CD4-positive, alpha-beta T cell treated with Interleukin-6 for 4 hours (primary cell): ENCODE measurements at regions not wholly inside any gene's neighbourhood (a gene's known extent, or its start where the extent isn't known, plus 50 kb on each side); places are given as distances from the start of the nearest gene placed in this dataset.
"Not testable (repeated sequence)": the region's sequence is repeated elsewhere in the genome, so short reads cannot be mapped to it uniquely, and the experiment has no call there.

Experiments used
- DNase-seq: peaks from one replicate; pipeline ENCODE4 v3.0.0-alpha.2; 2020; ENCODE audit warnings: mixed read lengths

- DNase-seq = no peak
These were observed 387.2 kb downstream of the PTPRU start for GRCh38 chr1:29623501-29623900.

- no peak for DNase-seq
These were observed 385.6 kb downstream of the PTPRU start for GRCh38 chr1:29621826-29622435.

GRCh38 chr1:29620631-29621030 lies 384.3 kb downstream of the PTPRU start:
- DNase-seq = no peak

- no peak for DNase-seq
These were observed 370.9 kb downstream of the PTPRU start for GRCh38 chr1:29607236-29607635.

- not testable (repeated sequence) for DNase-seq
These were observed 368.5 kb downstream of the PTPRU start for GRCh38 chr1:29604796-29605195.

- DNase-seq = no peak
These were observed 367.3 kb downstream of the PTPRU start for GRCh38 chr1:29603622-29604021.

GRCh38 chr1:29602203-29602602 lies 365.9 kb downstream of the PTPRU start:
- DNase-seq = no peak

- DNase-seq = no peak
These were observed 364.7 kb downstream of the PTPRU start for GRCh38 chr1:29601021-29601420.

- DNase-seq = no peak
These were observed 363.5 kb downstream of the PTPRU start for GRCh38 chr1:29599826-29600225.

GRCh38 chr1:29599071-29599470 lies 362.7 kb downstream of the PTPRU start:
- no peak for DNase-seq

- DNase-seq = no peak
These were observed 361.5 kb downstream of the PTPRU start for GRCh38 chr1:29597861-29598260.

GRCh38 chr1:29593601-29594382 lies 357.5 kb downstream of the PTPRU start:
- no peak for DNase-seq

GRCh38 chr1:29592731-29593130 lies 356.4 kb downstream of the PTPRU start:
- DNase-seq = no peak

- DNase-seq = no peak
These were observed 355.9 kb downstream of the PTPRU start for GRCh38 chr1:29592261-29592615.

GRCh38 chr1:29591601-29592260 lies 355.4 kb downstream of the PTPRU start:
- DNase-seq = no peak

GRCh38 chr1:29590583-29591565 lies 354.6 kb downstream of the PTPRU start:
- no peak for DNase-seq

- not testable (repeated sequence) for DNase-seq
These were observed 353.4 kb downstream of the PTPRU start for GRCh38 chr1:29589716-29590115.

- no peak for DNase-seq
These were observed 350.8 kb downstream of the PTPRU start for GRCh38 chr1:29586991-29587745.

- no peak for DNase-seq
These were observed 349.9 kb downstream of the PTPRU start for GRCh38 chr1:29586215-29586614.

- no peak for DNase-seq
These were observed 349.3 kb downstream of the PTPRU start for GRCh38 chr1:29585656-29586055.

GRCh38 chr1:29585201-29585600 lies 348.9 kb downstream of the PTPRU start:
- no peak for DNase-seq

GRCh38 chr1:29584776-29585175 lies 348.5 kb downstream of the PTPRU start:
- no peak for DNase-seq
